ENCODE measurements at regions not wholly inside any gene's neighbourhood (a gene's known extent, or its start where the extent isn't known, plus 50 kb on each side); places are given as distances from the start of the nearest gene placed in this dataset.

- Histone ChIP-seq H3K9ac (no peak overlapping the region), H3K4me1 (ENCODE audit: insufficient read depth) (peaks cover 4% of the 10 kb centered on the region; the same call in 1 of the 2 replicates), H3K27me3 (replicated peaks; ENCODE audit: insufficient read depth) (no peaks in the 10 kb centered on the region), H3K36me3 (ENCODE audit: low read depth) (no peaks in the 10 kb centered on the region), H3F3A (ENCODE audit: insufficient read depth) (no peaks in the 10 kb centered on the region), H3K4me3 (no peak overlapping the region), H4K20me1 (ENCODE audit: insufficient read depth) (no peaks in the 10 kb centered on the region), H3K79me2 (ENCODE audit: insufficient read depth) (no peaks in the 10 kb centered on the region), H3K4me2 (ENCODE audit: unreplicated experiment) (no peak overlapping the region), H2AFZ (no peak overlapping the region), H3K9me2 (ENCODE audit: insufficient read depth) (no peaks in the 10 kb centered on the region), H3K9me3 (ENCODE audit: low read depth) (no peaks in the 10 kb centered on the region), H3K27ac (no peak overlapping the region)
- no peak for DNase-seq
- in situ Hi-C loops (cut with MboI): no loop called here
- 81 to 87% methylated on average over 5 of the region's 5 CpGs for WGBS, 2 experiments (ENCODE audit: low coverage in 1 of 2, low lambda C conversion rate in 2 of 2, missing lambda C conversion rate in 2 of 2)
- TF ChIP-seq EZH2phosphoT487 (IDR thresholded peaks at IDR 0.05; ENCODE audit: insufficient read depth, low read depth): no peak
- no peak for TF ChIP-seq EZH2 (IDR thresholded peaks at IDR 0.05; ENCODE audit: insufficient read depth, poor library complexity, severe bottlenecking)
Observed at GRCh38 chr4:151934766-151935165, 174.0 kb upstream of the GATB start.

- in situ Hi-C loops (cut with MboI): no loop called here
- H4K20me1 ChIP-seq (ENCODE audit: insufficient read depth): no peaks in the 10 kb centered on the region
- H2AFZ ChIP-seq: no peak overlapping the region
- H3F3A ChIP-seq (ENCODE audit: insufficient read depth): no peaks in the 10 kb centered on the region
- H3K36me3 ChIP-seq (ENCODE audit: low read depth): no peaks in the 10 kb centered on the region
- peaks cover 4% of the 10 kb centered on the region; the same call in 1 of the 2 replicates for H3K4me1 ChIP-seq (ENCODE audit: insufficient read depth)
- TF ChIP-seq EZH2 (IDR thresholded peaks at IDR 0.05; ENCODE audit: insufficient read depth, poor library complexity, severe bottlenecking) (no peak), EZH2phosphoT487 (IDR thresholded peaks at IDR 0.05; ENCODE audit: insufficient read depth, low read depth) (no peak)
- H3K4me3 ChIP-seq: no peak overlapping the region
- no peak overlapping the region for H3K9ac ChIP-seq
- no peak overlapping the region for H3K27ac ChIP-seq
- 86 to 87% methylated on average over 13 of the region's 13 CpGs for WGBS, 2 experiments (ENCODE audit: low coverage in 1 of 2, low lambda C conversion rate in 2 of 2, missing lambda C conversion rate in 2 of 2)
- DNase-seq: no peak
- no peaks in the 10 kb centered on the region for H3K9me3 ChIP-seq (ENCODE audit: low read depth)
- no peak overlapping the region for H3K4me2 ChIP-seq (ENCODE audit: unreplicated experiment)
- no peaks in the 10 kb centered on the region for H3K27me3 ChIP-seq (replicated peaks; ENCODE audit: insufficient read depth)
- no peaks in the 10 kb centered on the region for H3K9me2 ChIP-seq (ENCODE audit: insufficient read depth)
- H3K79me2 ChIP-seq (ENCODE audit: insufficient read depth): no peaks in the 10 kb centered on the region
Observed at GRCh38 chr4:151933122-151933827, 172.5 kb upstream of the GATB start.

- H3K4me2 ChIP-seq (ENCODE audit: unreplicated experiment): no peak overlapping the region
- in situ Hi-C loops (cut with MboI): no loop called here
Observed at GRCh38 chr4:151931563-151931962, 170.8 kb upstream of the GATB start.

GRCh38 chr4:151930372-151930771, 169.6 kb upstream of the GATB start:
- no peak overlapping the region for H3K27ac ChIP-seq
- H3K4me3 ChIP-seq: no peak overlapping the region
- no peak for DNase-seq
- no peaks in the 10 kb centered on the region for H3F3A ChIP-seq (ENCODE audit: insufficient read depth)
- no peak overlapping the region for H3K4me2 ChIP-seq (ENCODE audit: unreplicated experiment)
- no peaks in the 10 kb centered on the region for H3K36me3 ChIP-seq (ENCODE audit: low read depth)
- no peaks in the 10 kb centered on the region for H3K9me2 ChIP-seq (ENCODE audit: insufficient read depth)
- no peak for TF ChIP-seq EZH2 (IDR thresholded peaks at IDR 0.05; ENCODE audit: insufficient read depth, poor library complexity, severe bottlenecking)
- no peak for TF ChIP-seq EZH2phosphoT487 (IDR thresholded peaks at IDR 0.05; ENCODE audit: insufficient read depth, low read depth)
- no peaks in the 10 kb centered on the region for H3K27me3 ChIP-seq (replicated peaks; ENCODE audit: insufficient read depth)
- no peaks in the 10 kb centered on the region for H3K79me2 ChIP-seq (ENCODE audit: insufficient read depth)
- in situ Hi-C loops (cut with MboI): no loop called here
- peaks cover 5% of the 10 kb centered on the region for H3K4me1 ChIP-seq (ENCODE audit: insufficient read depth)
- 87 to 100% methylated on average over 2 of the region's 2 CpGs for WGBS, 2 experiments (ENCODE audit: low coverage in 1 of 2, low lambda C conversion rate in 2 of 2, missing lambda C conversion rate in 2 of 2)
- no peak overlapping the region for H2AFZ ChIP-seq
- H4K20me1 ChIP-seq (ENCODE audit: insufficient read depth): no peaks in the 10 kb centered on the region
- no peaks in the 10 kb centered on the region for H3K9me3 ChIP-seq (ENCODE audit: low read depth)
- H3K9ac ChIP-seq: no peak overlapping the region

More at GRCh38 chr4:151931563-151931962, 170.8 kb upstream of the GATB start:
- Histone ChIP-seq H3K4me3 (no peak overlapping the region), H3K27me3 (replicated peaks; ENCODE audit: insufficient read depth) (no peaks in the 10 kb centered on the region), H2AFZ (no peak overlapping the region), H3K9ac (no peak overlapping the region), H3K27ac (no peak overlapping the region), H3K9me2 (ENCODE audit: insufficient read depth) (no peaks in the 10 kb centered on the region), H4K20me1 (ENCODE audit: insufficient read depth) (no peaks in the 10 kb centered on the region), H3K9me3 (ENCODE audit: low read depth) (no peaks in the 10 kb centered on the region), H3K4me1 (ENCODE audit: insufficient read depth) (peaks cover 4% of the 10 kb centered on the region; the same call in 1 of the 2 replicates), H3F3A (ENCODE audit: insufficient read depth) (no peaks in the 10 kb centered on the region), H3K36me3 (ENCODE audit: low read depth) (no peaks in the 10 kb centered on the region), H3K79me2 (ENCODE audit: insufficient read depth) (no peaks in the 10 kb centered on the region)
- TF ChIP-seq EZH2 (IDR thresholded peaks at IDR 0.05; ENCODE audit: insufficient read depth, poor library complexity, severe bottlenecking) (no peak), EZH2phosphoT487 (IDR thresholded peaks at IDR 0.05; ENCODE audit: insufficient read depth, low read depth) (no peak)
- WGBS, 2 experiments (ENCODE audit: low coverage in 1 of 2, low lambda C conversion rate in 2 of 2, missing lambda C conversion rate in 2 of 2): 21 to 24% methylated on average over 2 of the region's 2 CpGs
- no peak for DNase-seq

All from GM23248 (cell line).